Activated CD8-positive, alpha-beta memory T cell treated with anti-CD3 and anti-CD28 coated beads, Interleukin-2, amount 50 U/mL, for 24 hours (primary cell): ENCODE measurements at regions not wholly inside any gene's neighbourhood (a gene's known extent, or its start where the extent isn't known, plus 50 kb on each side); places are given as distances from the start of the nearest gene placed in this dataset.
"Not testable (repeated sequence)": the region's sequence is repeated elsewhere in the genome, so short reads cannot be mapped to it uniquely, and the experiment has no call there.

Experiments
- DNase-seq: peaks from one replicate; pipeline ENCODE4 v3.0.0-alpha.2; 2020; ENCODE audit errors: extremely low read depth

GRCh38 chr7:65062566-65062965 is 56.1 kb upstream of the ERV3-1 start:
- DNase-seq = not testable (repeated sequence)

GRCh38 chr7:65059247-65059646 is 52.8 kb upstream of the ERV3-1 start:
- not testable (repeated sequence) for DNase-seq
